ENCODE measurements at regions not wholly inside any gene's neighbourhood (a gene's known extent, or its start where the extent isn't known, plus 50 kb on each side); places are given as distances from the start of the nearest gene placed in this dataset.
A peak's percentile ranks its signal among the peaks of the same experiment; 100 is the strongest.

- H3K4me1 ChIP-seq (ENCODE audit: low read depth): no peaks in the 10 kb centered on the region
- no peak for ATAC-seq
- TF ChIP-seq CTCF (IDR thresholded peaks at IDR 0.05): no peak
- no peaks in the 10 kb centered on the region for H3K36me3 ChIP-seq (ENCODE audit: low read depth)
- no peak overlapping the region for H3K4me3 ChIP-seq
- DNase-seq: no peak
- intact Hi-C loops (cut with DNase I, micrococcal nuclease): no loop called here
- no peaks in the 10 kb centered on the region for H3K9me3 ChIP-seq
Measured at GRCh38 chr4:115824630-115825029, 711.2 kb upstream of the NDST4 start.

- intact Hi-C loops (cut with DNase I, micrococcal nuclease): no loop called here
Measured at GRCh38 chr4:115803825-115804224, 690.4 kb upstream of the NDST4 start.

GRCh38 chr4:115790812-115791211 lies 677.4 kb upstream of the NDST4 start:
- no peak for DNase-seq
- ATAC-seq: no peak
- Histone ChIP-seq H3K36me3 (ENCODE audit: low read depth) (no peaks in the 10 kb centered on the region), H3K4me1 (ENCODE audit: low read depth) (no peaks in the 10 kb centered on the region), H3K9me3 (no peaks in the 10 kb centered on the region), H3K4me3 (no peak overlapping the region)
- intact Hi-C loops (cut with DNase I, micrococcal nuclease): no loop called here
- no peak for TF ChIP-seq CTCF (IDR thresholded peaks at IDR 0.05)

More at GRCh38 chr4:115803825-115804224, 690.4 kb upstream of the NDST4 start:
- Histone ChIP-seq H3K9me3 (no peaks in the 10 kb centered on the region), H3K36me3 (ENCODE audit: low read depth) (no peaks in the 10 kb centered on the region), H3K4me3 (no peak overlapping the region), H3K4me1 (ENCODE audit: low read depth) (no peaks in the 10 kb centered on the region)
- TF ChIP-seq CTCF (IDR thresholded peaks at IDR 0.05): no peak
- ATAC-seq (no peak), DNase-seq (no peak)

- H3K9me3 ChIP-seq: no peaks in the 10 kb centered on the region
- ATAC-seq (no peak), DNase-seq (peak in 1 of 3 donors; percentile 2)
- no peaks in the 10 kb centered on the region for H3K4me1 ChIP-seq (ENCODE audit: low read depth)
- H3K4me3 ChIP-seq: no peak overlapping the region
- intact Hi-C loops (cut with DNase I, micrococcal nuclease): no loop called here
- no peak for TF ChIP-seq CTCF (IDR thresholded peaks at IDR 0.05)
- no peaks in the 10 kb centered on the region for H3K36me3 ChIP-seq (ENCODE audit: low read depth)
Measured at GRCh38 chr4:115781528-115782146, 668.2 kb upstream of the NDST4 start.

GRCh38 chr4:115780835-115781234 lies 667.4 kb upstream of the NDST4 start:
- Histone ChIP-seq H3K36me3 (ENCODE audit: low read depth) (no peaks in the 10 kb centered on the region), H3K4me1 (ENCODE audit: low read depth) (no peaks in the 10 kb centered on the region), H3K9me3 (no peaks in the 10 kb centered on the region), H3K4me3 (no peak overlapping the region)
- ATAC-seq (no peak), DNase-seq (no peak)
- intact Hi-C loops (cut with DNase I, micrococcal nuclease): no loop called here
- no peak for TF ChIP-seq CTCF (IDR thresholded peaks at IDR 0.05)

- no peak for TF ChIP-seq CTCF (IDR thresholded peaks at IDR 0.05)
- intact Hi-C loops (cut with DNase I, micrococcal nuclease): no loop called here
Measured at GRCh38 chr4:115780268-115780667, 666.8 kb upstream of the NDST4 start.

More at GRCh38 chr4:115780268-115780667, 666.8 kb upstream of the NDST4 start:
- Histone ChIP-seq H3K4me1 (ENCODE audit: low read depth) (no peaks in the 10 kb centered on the region), H3K36me3 (ENCODE audit: low read depth) (no peaks in the 10 kb centered on the region), H3K9me3 (no peaks in the 10 kb centered on the region), H3K4me3 (no peak overlapping the region)
- DNase-seq: no peak
- no peak for ATAC-seq

Measured in mucosa of descending colon (tissue), 3 donors.